Lower leg skin (tissue), 4 donors: ENCODE measurements at regions not wholly inside any gene's neighbourhood (a gene's known extent, or its start where the extent isn't known, plus 50 kb on each side); places are given as distances from the start of the nearest gene placed in this dataset.

Experiments
- DNase-seq, 2 donors: peaks; one replicate each; pipeline ENCODE4 v3.0.0-alpha.2; 2019; ENCODE audit warnings: low spot score in 2 of 2
- H3K4me3 ChIP-seq: fragments of 200-600 bp; sonication (generic); 2 replicates; pipeline ENCODE4 v1.5.1; 2017; ENCODE audit warnings: mild to moderate bottlenecking, low read depth; ENCODE audit not compliant: poor library complexity, severe bottlenecking
- CTCF ChIP-seq, 3 donors: fragments of 450-650 bp; IDR thresholded peaks; one replicate each; pipeline ENCODE4 v1.5.1; 2016; ENCODE audit warnings: antibody characterized with exemption in 3 of 3, mild to moderate bottlenecking in 3 of 3, moderate library complexity in 2 of 3
- POLR2A ChIP-seq, 2 donors: fragments of 450-650 bp; IDR thresholded peaks; one replicate each; pipeline ENCODE4 v1.6.1; 2016 to 2017; ENCODE audit warnings: antibody characterized with exemption in 2 of 2, mild to moderate bottlenecking in 1 of 2, moderate library complexity in 1 of 2
- WGBS, 2 donors: methylation state at CpG; one replicate each; pipeline ENCODE4 v1.1.5; 2018; 5-methylcytosine and 5-hydroxymethylcytosine counted together
- intact Hi-C: fragments of 100-400 bp; cut with DNase I; formaldehyde crosslinking; loops from one replicate; pipeline ENCODE4 v1.15.0; 2023; ENCODE audit warnings: low total_unique reads

- 62 to 63% methylated on average over 4 of the region's 4 CpGs for WGBS, 2 donors
- TF ChIP-seq POLR2A (IDR thresholded peaks at IDR 0.05) (no peak), CTCF (IDR thresholded peaks at IDR 0.05) (no peak)
- no peak overlapping the region for H3K4me3 ChIP-seq
- intact Hi-C loops, result no loop called here
- DNase-seq, result no peak
These were observed 408.4 kb downstream of the BUD13 start for GRCh38 chr11:116364348-116364747.

GRCh38 chr11:116360221-116360941 is 412.4 kb downstream of the BUD13 start:
- no peak for TF ChIP-seq POLR2A (IDR thresholded peaks at IDR 0.05)
- no peak for TF ChIP-seq CTCF (IDR thresholded peaks at IDR 0.05)
- no peak for DNase-seq
- intact Hi-C loops, result no loop called here
- 71 to 79% methylated on average over 11 of the region's 11 CpGs for WGBS, 2 donors
- H3K4me3 ChIP-seq, result no peak overlapping the region

GRCh38 chr11:116357784-116358544 is 414.8 kb downstream of the BUD13 start:
- DNase-seq, result no peak
- intact Hi-C loops, result no loop called here
- H3K4me3 ChIP-seq, result no peak overlapping the region
- no peak for TF ChIP-seq CTCF (IDR thresholded peaks at IDR 0.05)
- TF ChIP-seq POLR2A (IDR thresholded peaks at IDR 0.05), result no peak
- 35 to 45% methylated on average over 25 to 33 of the region's 37 CpGs for WGBS, 2 donors

- no peak for DNase-seq
- no peak overlapping the region for H3K4me3 ChIP-seq
- no peak for TF ChIP-seq POLR2A (IDR thresholded peaks at IDR 0.05)
- no peak for TF ChIP-seq CTCF (IDR thresholded peaks at IDR 0.05)
- intact Hi-C loops, result no loop called here
- 74 to 78% methylated on average over 7 of the region's 7 CpGs for WGBS, 2 donors
These were observed 416.3 kb downstream of the BUD13 start for GRCh38 chr11:116356451-116356850.

GRCh38 chr11:116355104-116355503 is 417.7 kb downstream of the BUD13 start:
- no peak for DNase-seq
- H3K4me3 ChIP-seq, result no peak overlapping the region
- 60 to 71% methylated on average over 1 of the region's 1 CpG for WGBS, 2 donors
- intact Hi-C loops, result no loop called here
- TF ChIP-seq POLR2A (IDR thresholded peaks at IDR 0.05), result no peak
- no peak for TF ChIP-seq CTCF (IDR thresholded peaks at IDR 0.05)
